ENCODE measurements at regions not wholly inside any gene's neighbourhood (a gene's known extent, or its start where the extent isn't known, plus 50 kb on each side); places are given as distances from the start of the nearest gene placed in this dataset.

DNA sequence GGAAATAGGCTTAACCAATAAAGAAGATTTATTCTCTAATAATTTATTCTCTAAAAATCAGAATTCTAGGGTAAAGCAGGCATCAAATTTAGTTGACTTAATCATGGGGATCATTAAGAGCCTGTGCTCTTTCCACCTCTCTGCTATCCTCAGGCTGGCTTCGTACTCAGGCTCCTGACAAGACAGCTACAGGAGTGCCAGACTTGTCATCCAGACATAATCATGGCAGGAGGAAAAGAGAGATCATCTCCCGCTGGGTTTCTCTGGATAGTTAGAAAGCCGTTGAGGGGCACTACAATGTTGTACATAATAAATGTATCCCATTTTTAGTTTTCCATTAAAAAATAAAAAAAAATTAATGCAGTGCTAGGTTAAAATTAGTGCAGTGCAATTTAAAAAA is 171.9 kb downstream of the SEC61B start:
- H3K27me3 ChIP-seq (ENCODE audit: insufficient read depth, low read length): no peaks in the 10 kb centered on the region
- H4K91ac ChIP-seq (ENCODE audit: insufficient read length, low read depth, low read length): no peak overlapping the region
- no peak overlapping the region for H3T11ph ChIP-seq (ENCODE audit: low read length)
- no peaks in the 10 kb centered on the region for H3K23me2 ChIP-seq (ENCODE audit: insufficient read length, low read depth, low read length, poor library complexity, severe bottlenecking)
- H3K36me3 Mint-ChIP-seq (ENCODE audit: insufficient read depth in 1 of 3, low read depth in 3 of 3): no peaks in the 10 kb centered on the region
- H2AFZ ChIP-seq (ENCODE audit: low read length): no peak overlapping the region
- no peaks in the 10 kb centered on the region for H3K79me1 ChIP-seq (ENCODE audit: insufficient read depth, low read depth, low read length, poor library complexity, severe bottlenecking)
- H2BK5ac ChIP-seq (ENCODE audit: insufficient read length, low read length): no peak overlapping the region
- H4K20me1 ChIP-seq (ENCODE audit: control insufficient read depth, insufficient read depth, insufficient read length): no peaks in the 10 kb centered on the region
- WGBS (ENCODE audit: extremely low coverage, insufficient read length, low lambda C conversion rate): no CpG with 5 or more reads among the region's 3 CpGs
- H3K4me2 ChIP-seq (ENCODE audit: insufficient read depth, insufficient read length, low read length): no peak overlapping the region
- H4K5ac ChIP-seq (ENCODE audit: insufficient read length, low read depth, low read length): no peak overlapping the region
- H3K18ac ChIP-seq (ENCODE audit: insufficient read length, low read depth, low read length): no peak overlapping the region
- no peaks in the 10 kb centered on the region for H3K9me3 ChIP-seq (ENCODE audit: control insufficient read depth, low read depth, low read length)
- DNase-seq: no peak
- H3K23ac ChIP-seq (ENCODE audit: insufficient read length, low read depth, low read length): no peak overlapping the region
- H3K4me1 ChIP-seq (ENCODE audit: insufficient read depth, low read length): no peaks in the 10 kb centered on the region
- H3K27ac Mint-ChIP-seq: no peak overlapping the region
- no peak overlapping the region for H2BK20ac ChIP-seq (ENCODE audit: low read depth, low read length, poor library complexity, severe bottlenecking)
- no peak overlapping the region for H4K8ac ChIP-seq (replicated peaks; ENCODE audit: insufficient read length, low read depth, low read length)
- no peak overlapping the region for H3K56ac ChIP-seq (ENCODE audit: insufficient read length, low read depth, low read length)
- H3K4me1 Mint-ChIP-seq: no peaks in the 10 kb centered on the region
- no peak overlapping the region for H3K14ac ChIP-seq (ENCODE audit: insufficient read depth, low read length)
- no peak overlapping the region for H3K4ac ChIP-seq (ENCODE audit: low read depth, low read length)
- H3K27ac ChIP-seq (ENCODE audit: insufficient read length, low read depth, low read length): no peak overlapping the region
- no peaks in the 10 kb centered on the region; the same call in 1 of the 2 replicates for H3K27me3 Mint-ChIP-seq (ENCODE audit: low read depth)
- no peak overlapping the region for H2BK12ac ChIP-seq (ENCODE audit: insufficient read length, low read depth, low read length)
- no peaks in the 10 kb centered on the region for H3K79me2 ChIP-seq (ENCODE audit: insufficient read depth, low read length)
- H3K9ac ChIP-seq (ENCODE audit: extremely low read depth, insufficient read length, low read length): no peak overlapping the region
- H3K4me3 Mint-ChIP-seq: no peak overlapping the region
- H3K9me3 Mint-ChIP-seq: no peaks in the 10 kb centered on the region; a peak in 1 of 5 replicates
- no peak overlapping the region for H2BK120ac ChIP-seq (ENCODE audit: low read depth, low read length, poor library complexity, severe bottlenecking)
- H2AK5ac ChIP-seq (ENCODE audit: insufficient read length, low read length): no peak overlapping the region
- no peak overlapping the region for H2BK15ac ChIP-seq (ENCODE audit: low read depth, low read length)
- no peak for TF ChIP-seq CTCF (conservative IDR thresholded peaks at IDR 0.05)
